GM23338 (cell line): ENCODE measurements at regions not wholly inside any gene's neighbourhood (a gene's known extent, or its start where the extent isn't known, plus 50 kb on each side); places are given as distances from the start of the nearest gene placed in this dataset.

Experiments used
- ATAC-seq: fragments of 200-7000 bp; cut with Tn5 transposase; 3 replicates; pipeline ENCODE4 v1.9.1; 2020
- DNase-seq: peaks from one replicate; pipeline ENCODE4 v3.0.0-alpha.2; 2015; ENCODE audit warnings: low spot score
- H2AFZ ChIP-seq: fragments of 200-600 bp; sonication (generic); 2 replicates; pipeline ENCODE4 v1.8.0; 2016; ENCODE audit warnings: antibody characterized with exemption, mild to moderate bottlenecking, moderate library complexity
- H3F3A ChIP-seq: fragments of 200-600 bp; sonication (generic); replicated peaks from 2 replicates; pipeline ENCODE4 v1.8.0; 2017; ENCODE audit warnings: antibody characterized with exemption, mixed run types, low read depth
- H3K27ac ChIP-seq: fragments of 200-600 bp; sonication (generic); 2 replicates; pipeline ENCODE4 v1.6.1; 2016; ENCODE audit warnings: low read depth
- H3K27me3 ChIP-seq: fragments of 200-600 bp; sonication (generic); 2 replicates; pipeline ENCODE4 v1.8.0; 2016; ENCODE audit warnings: mild to moderate bottlenecking, mixed run types, moderate library complexity; ENCODE audit not compliant: insufficient read depth
- H3K36me3 ChIP-seq: fragments of 200-600 bp; sonication (generic); 2 replicates; pipeline ENCODE4 v1.8.0; 2016; ENCODE audit warnings: mild to moderate bottlenecking; ENCODE audit not compliant: insufficient read depth
- H3K4me1 ChIP-seq: fragments of 200-600 bp; sonication (generic); 2 replicates; pipeline ENCODE4 v1.8.0; 2016; ENCODE audit warnings: mild to moderate bottlenecking, moderate library complexity; ENCODE audit not compliant: insufficient read depth
- H3K4me2 ChIP-seq: fragments of 200-600 bp; sonication (generic); 2 replicates; pipeline ENCODE4 v1.7.1; 2017; ENCODE audit warnings: mixed run types
- H3K4me3 ChIP-seq: fragments of 200-600 bp; sonication (generic); 2 replicates; pipeline ENCODE4 v1.6.1; 2016; ENCODE audit warnings: mixed run types
- H3K79me2 ChIP-seq: fragments of 200-600 bp; sonication (generic); replicated peaks from 2 replicates; pipeline ENCODE4 v1.8.0; 2017; ENCODE audit warnings: mild to moderate bottlenecking; ENCODE audit not compliant: insufficient read depth
- H3K9me2 ChIP-seq: fragments of 200-600 bp; sonication (generic); 2 replicates; pipeline ENCODE4 v1.8.0; 2017; ENCODE audit not compliant: insufficient read depth
- H4K20me1 ChIP-seq: fragments of 200-600 bp; sonication (generic); replicated peaks from 2 replicates; pipeline ENCODE4 v1.8.0; 2017; ENCODE audit warnings: mild to moderate bottlenecking; ENCODE audit not compliant: insufficient read depth
- H3K27ac Mint-ChIP-seq: 2 replicates; pipeline ENCODE4 v1.8.0; 2020; ENCODE audit warnings: inconsistent platforms, mild to moderate bottlenecking, moderate library complexity, mixed read lengths
- H3K27me3 Mint-ChIP-seq: 3 replicates; pipeline ENCODE4 v1.8.0; 2022; ENCODE audit warnings: low read depth, mild to moderate bottlenecking, moderate library complexity, mixed read lengths, inconsistent platforms; ENCODE audit not compliant: insufficient read depth, poor library complexity
- H3K36me3 Mint-ChIP-seq: 3 replicates; pipeline ENCODE4 v1.8.0; 2021; ENCODE audit warnings: low read depth, mild to moderate bottlenecking, inconsistent platforms, moderate library complexity, mixed read lengths
- H3K4me1 Mint-ChIP-seq: 3 replicates; pipeline ENCODE4 v1.8.0; 2020; ENCODE audit warnings: mild to moderate bottlenecking, inconsistent platforms, mixed read lengths
- H3K4me3 Mint-ChIP-seq: 3 replicates; pipeline ENCODE4 v1.8.0; 2021; ENCODE audit warnings: moderate library complexity, mild to moderate bottlenecking, inconsistent platforms, mixed read lengths
- H3K9me3 Mint-ChIP-seq: 3 replicates; pipeline ENCODE4 v1.8.0; 2020; ENCODE audit warnings: moderate library complexity, mild to moderate bottlenecking, inconsistent platforms, mixed read lengths
- CREB1 ChIP-seq: fragments of 250-450 bp; sonication (Bioruptor Pico); IDR thresholded peaks from 2 replicates; pipeline ENCODE4 v1.5.0; 2020; ENCODE audit warnings: low read depth, mild to moderate bottlenecking, moderate library complexity
- EZH2 ChIP-seq: fragments of 200-600 bp; sonication (generic); IDR thresholded peaks from one replicate; pipeline ENCODE4 v1.8.0; 2017; ENCODE audit warnings: antibody characterized with exemption, mild to moderate bottlenecking, low read depth; ENCODE audit not compliant: unreplicated experiment
- EZH2phosphoT487 ChIP-seq: fragments of 200-600 bp; sonication (generic); IDR thresholded peaks from one replicate; pipeline ENCODE4 v1.8.1; 2018; ENCODE audit warnings: antibody characterized with exemption; ENCODE audit not compliant: unreplicated experiment
- JUNB ChIP-seq: IDR thresholded peaks from one replicate; pipeline ENCODE4 v1.6.1; 2016; ENCODE audit warnings: antibody characterized with exemption; ENCODE audit not compliant: unreplicated experiment
- NANOG ChIP-seq: IDR thresholded peaks from 2 replicates; pipeline ENCODE4 v1.6.1; 2016; ENCODE audit warnings: antibody characterized with exemption, borderline replicate concordance
- POLR2AphosphoS5 ChIP-seq: IDR thresholded peaks from 2 replicates; pipeline ENCODE4 v1.6.1; 2016; ENCODE audit warnings: antibody characterized with exemption, low read depth
- STAT1 ChIP-seq: IDR thresholded peaks from one replicate; pipeline ENCODE4 v1.6.1; 2016; ENCODE audit warnings: antibody characterized with exemption; ENCODE audit not compliant: unreplicated experiment
- ZNF114 ChIP-seq: fragments of 250-450 bp; sonication (Bioruptor Pico); IDR thresholded peaks from 2 replicates; pipeline ENCODE4 v1.5.0; 2020; ENCODE audit warnings: mild to moderate bottlenecking, moderate library complexity
- ZNF331 ChIP-seq: fragments of 250-450 bp; sonication (Bioruptor Pico); IDR thresholded peaks from 2 replicates; pipeline ENCODE4 v1.5.0; 2020; ENCODE audit warnings: low read depth, mild to moderate bottlenecking, moderate library complexity
- TF ChIP-seq, protein P1 (sequence below), 2 experiments: fragments of 200-600 bp in 1 of 2; sonication (generic) in 1 of 2; conservative IDR thresholded peaks; 2 replicates each; pipeline versions ENCODE4 v1.5.1 to v1.6.1; 2016 to 2017; ENCODE audit warnings: antibody characterized with exemption in 2 of 2, low read depth in 2 of 2, mild to moderate bottlenecking in 2 of 2, moderate library complexity in 1 of 2
- TF ChIP-seq, protein P2 (sequence below): IDR thresholded peaks from 2 replicates; pipeline ENCODE4 v1.6.1; 2016; ENCODE audit warnings: antibody characterized with exemption
- TF ChIP-seq, protein P3 (sequence below): IDR thresholded peaks from one replicate; pipeline ENCODE4 v1.6.1; 2018; ENCODE audit warnings: antibody characterized with exemption; ENCODE audit not compliant: unreplicated experiment
- TF ChIP-seq, protein P4 (sequence below): fragments of 250-450 bp; sonication (Bioruptor Pico); IDR thresholded peaks from 2 replicates; pipeline ENCODE4 v1.5.0; 2020; ENCODE audit warnings: mild to moderate bottlenecking, moderate library complexity

DNA sequence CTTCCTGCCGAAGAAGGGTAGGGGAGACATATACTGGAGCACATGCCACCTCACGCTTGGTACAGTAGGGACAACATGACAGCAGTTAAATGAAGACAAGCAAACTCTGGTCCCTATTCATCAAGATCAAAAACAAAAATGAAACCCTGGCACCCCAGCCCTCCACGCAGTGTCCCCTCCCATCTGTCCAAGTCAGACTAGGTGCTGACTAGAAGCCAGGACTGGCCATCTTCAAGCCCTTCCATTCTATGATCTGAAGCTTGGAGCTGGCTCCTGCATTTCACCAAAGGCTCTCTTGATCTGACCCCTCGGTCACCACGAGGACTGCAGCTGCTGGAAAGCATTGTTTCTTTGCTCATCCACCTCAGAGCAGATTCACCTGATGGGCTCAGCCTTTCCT lies 158.9 kb upstream of the GGTLC1 start:
- no peaks in the 10 kb centered on the region for H3K79me2 ChIP-seq
- no peaks in the 10 kb centered on the region for H3K36me3 ChIP-seq
- no peak overlapping the region for H2AFZ ChIP-seq
- H3K4me3 Mint-ChIP-seq = no peak overlapping the region
- H3F3A ChIP-seq = no peaks in the 10 kb centered on the region
- H3K27ac Mint-ChIP-seq = no peak overlapping the region
- no peak for DNase-seq
- no peak for ATAC-seq
- no peaks in the 10 kb centered on the region for H3K36me3 Mint-ChIP-seq
- no peaks in the 10 kb centered on the region; the same call in 2 of the 3 replicates for H3K4me1 Mint-ChIP-seq
- H3K27me3 Mint-ChIP-seq = peaks cover 1% of the 10 kb centered on the region
- no peaks in the 10 kb centered on the region for H3K4me1 ChIP-seq
- no peak overlapping the region for H3K27ac ChIP-seq
- no peaks in the 10 kb centered on the region for H3K27me3 ChIP-seq
- peaks cover 6% of the 10 kb centered on the region; the same call in 2 of the 3 replicates for H3K9me3 Mint-ChIP-seq
- H4K20me1 ChIP-seq = no peaks in the 10 kb centered on the region
- H3K4me3 ChIP-seq = no peak overlapping the region
- TF ChIP-seq, protein P1, sequence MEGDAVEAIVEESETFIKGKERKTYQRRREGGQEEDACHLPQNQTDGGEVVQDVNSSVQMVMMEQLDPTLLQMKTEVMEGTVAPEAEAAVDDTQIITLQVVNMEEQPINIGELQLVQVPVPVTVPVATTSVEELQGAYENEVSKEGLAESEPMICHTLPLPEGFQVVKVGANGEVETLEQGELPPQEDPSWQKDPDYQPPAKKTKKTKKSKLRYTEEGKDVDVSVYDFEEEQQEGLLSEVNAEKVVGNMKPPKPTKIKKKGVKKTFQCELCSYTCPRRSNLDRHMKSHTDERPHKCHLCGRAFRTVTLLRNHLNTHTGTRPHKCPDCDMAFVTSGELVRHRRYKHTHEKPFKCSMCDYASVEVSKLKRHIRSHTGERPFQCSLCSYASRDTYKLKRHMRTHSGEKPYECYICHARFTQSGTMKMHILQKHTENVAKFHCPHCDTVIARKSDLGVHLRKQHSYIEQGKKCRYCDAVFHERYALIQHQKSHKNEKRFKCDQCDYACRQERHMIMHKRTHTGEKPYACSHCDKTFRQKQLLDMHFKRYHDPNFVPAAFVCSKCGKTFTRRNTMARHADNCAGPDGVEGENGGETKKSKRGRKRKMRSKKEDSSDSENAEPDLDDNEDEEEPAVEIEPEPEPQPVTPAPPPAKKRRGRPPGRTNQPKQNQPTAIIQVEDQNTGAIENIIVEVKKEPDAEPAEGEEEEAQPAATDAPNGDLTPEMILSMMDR (conservative IDR thresholded peaks at IDR 0.05; ENCODE audit: low read depth in 2 of 2) = no peak
- TF ChIP-seq ZNF331 (CRISPR knock-in tag) (no peak), EZH2phosphoT487 (no peak), JUNB (no peak), EZH2 (no peak), POLR2AphosphoS5 (no peak), STAT1 (no peak), CREB1 (CRISPR knock-in tag) (no peak), NANOG (no peak), ZNF114 (CRISPR knock-in tag) (no peak)
- TF ChIP-seq, protein P2, sequence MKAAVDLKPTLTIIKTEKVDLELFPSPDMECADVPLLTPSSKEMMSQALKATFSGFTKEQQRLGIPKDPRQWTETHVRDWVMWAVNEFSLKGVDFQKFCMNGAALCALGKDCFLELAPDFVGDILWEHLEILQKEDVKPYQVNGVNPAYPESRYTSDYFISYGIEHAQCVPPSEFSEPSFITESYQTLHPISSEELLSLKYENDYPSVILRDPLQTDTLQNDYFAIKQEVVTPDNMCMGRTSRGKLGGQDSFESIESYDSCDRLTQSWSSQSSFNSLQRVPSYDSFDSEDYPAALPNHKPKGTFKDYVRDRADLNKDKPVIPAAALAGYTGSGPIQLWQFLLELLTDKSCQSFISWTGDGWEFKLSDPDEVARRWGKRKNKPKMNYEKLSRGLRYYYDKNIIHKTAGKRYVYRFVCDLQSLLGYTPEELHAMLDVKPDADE = no peak
- TF ChIP-seq, protein P3, sequence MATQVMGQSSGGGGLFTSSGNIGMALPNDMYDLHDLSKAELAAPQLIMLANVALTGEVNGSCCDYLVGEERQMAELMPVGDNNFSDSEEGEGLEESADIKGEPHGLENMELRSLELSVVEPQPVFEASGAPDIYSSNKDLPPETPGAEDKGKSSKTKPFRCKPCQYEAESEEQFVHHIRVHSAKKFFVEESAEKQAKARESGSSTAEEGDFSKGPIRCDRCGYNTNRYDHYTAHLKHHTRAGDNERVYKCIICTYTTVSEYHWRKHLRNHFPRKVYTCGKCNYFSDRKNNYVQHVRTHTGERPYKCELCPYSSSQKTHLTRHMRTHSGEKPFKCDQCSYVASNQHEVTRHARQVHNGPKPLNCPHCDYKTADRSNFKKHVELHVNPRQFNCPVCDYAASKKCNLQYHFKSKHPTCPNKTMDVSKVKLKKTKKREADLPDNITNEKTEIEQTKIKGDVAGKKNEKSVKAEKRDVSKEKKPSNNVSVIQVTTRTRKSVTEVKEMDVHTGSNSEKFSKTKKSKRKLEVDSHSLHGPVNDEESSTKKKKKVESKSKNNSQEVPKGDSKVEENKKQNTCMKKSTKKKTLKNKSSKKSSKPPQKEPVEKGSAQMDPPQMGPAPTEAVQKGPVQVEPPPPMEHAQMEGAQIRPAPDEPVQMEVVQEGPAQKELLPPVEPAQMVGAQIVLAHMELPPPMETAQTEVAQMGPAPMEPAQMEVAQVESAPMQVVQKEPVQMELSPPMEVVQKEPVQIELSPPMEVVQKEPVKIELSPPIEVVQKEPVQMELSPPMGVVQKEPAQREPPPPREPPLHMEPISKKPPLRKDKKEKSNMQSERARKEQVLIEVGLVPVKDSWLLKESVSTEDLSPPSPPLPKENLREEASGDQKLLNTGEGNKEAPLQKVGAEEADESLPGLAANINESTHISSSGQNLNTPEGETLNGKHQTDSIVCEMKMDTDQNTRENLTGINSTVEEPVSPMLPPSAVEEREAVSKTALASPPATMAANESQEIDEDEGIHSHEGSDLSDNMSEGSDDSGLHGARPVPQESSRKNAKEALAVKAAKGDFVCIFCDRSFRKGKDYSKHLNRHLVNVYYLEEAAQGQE = no peak
- TF ChIP-seq, protein P4, sequence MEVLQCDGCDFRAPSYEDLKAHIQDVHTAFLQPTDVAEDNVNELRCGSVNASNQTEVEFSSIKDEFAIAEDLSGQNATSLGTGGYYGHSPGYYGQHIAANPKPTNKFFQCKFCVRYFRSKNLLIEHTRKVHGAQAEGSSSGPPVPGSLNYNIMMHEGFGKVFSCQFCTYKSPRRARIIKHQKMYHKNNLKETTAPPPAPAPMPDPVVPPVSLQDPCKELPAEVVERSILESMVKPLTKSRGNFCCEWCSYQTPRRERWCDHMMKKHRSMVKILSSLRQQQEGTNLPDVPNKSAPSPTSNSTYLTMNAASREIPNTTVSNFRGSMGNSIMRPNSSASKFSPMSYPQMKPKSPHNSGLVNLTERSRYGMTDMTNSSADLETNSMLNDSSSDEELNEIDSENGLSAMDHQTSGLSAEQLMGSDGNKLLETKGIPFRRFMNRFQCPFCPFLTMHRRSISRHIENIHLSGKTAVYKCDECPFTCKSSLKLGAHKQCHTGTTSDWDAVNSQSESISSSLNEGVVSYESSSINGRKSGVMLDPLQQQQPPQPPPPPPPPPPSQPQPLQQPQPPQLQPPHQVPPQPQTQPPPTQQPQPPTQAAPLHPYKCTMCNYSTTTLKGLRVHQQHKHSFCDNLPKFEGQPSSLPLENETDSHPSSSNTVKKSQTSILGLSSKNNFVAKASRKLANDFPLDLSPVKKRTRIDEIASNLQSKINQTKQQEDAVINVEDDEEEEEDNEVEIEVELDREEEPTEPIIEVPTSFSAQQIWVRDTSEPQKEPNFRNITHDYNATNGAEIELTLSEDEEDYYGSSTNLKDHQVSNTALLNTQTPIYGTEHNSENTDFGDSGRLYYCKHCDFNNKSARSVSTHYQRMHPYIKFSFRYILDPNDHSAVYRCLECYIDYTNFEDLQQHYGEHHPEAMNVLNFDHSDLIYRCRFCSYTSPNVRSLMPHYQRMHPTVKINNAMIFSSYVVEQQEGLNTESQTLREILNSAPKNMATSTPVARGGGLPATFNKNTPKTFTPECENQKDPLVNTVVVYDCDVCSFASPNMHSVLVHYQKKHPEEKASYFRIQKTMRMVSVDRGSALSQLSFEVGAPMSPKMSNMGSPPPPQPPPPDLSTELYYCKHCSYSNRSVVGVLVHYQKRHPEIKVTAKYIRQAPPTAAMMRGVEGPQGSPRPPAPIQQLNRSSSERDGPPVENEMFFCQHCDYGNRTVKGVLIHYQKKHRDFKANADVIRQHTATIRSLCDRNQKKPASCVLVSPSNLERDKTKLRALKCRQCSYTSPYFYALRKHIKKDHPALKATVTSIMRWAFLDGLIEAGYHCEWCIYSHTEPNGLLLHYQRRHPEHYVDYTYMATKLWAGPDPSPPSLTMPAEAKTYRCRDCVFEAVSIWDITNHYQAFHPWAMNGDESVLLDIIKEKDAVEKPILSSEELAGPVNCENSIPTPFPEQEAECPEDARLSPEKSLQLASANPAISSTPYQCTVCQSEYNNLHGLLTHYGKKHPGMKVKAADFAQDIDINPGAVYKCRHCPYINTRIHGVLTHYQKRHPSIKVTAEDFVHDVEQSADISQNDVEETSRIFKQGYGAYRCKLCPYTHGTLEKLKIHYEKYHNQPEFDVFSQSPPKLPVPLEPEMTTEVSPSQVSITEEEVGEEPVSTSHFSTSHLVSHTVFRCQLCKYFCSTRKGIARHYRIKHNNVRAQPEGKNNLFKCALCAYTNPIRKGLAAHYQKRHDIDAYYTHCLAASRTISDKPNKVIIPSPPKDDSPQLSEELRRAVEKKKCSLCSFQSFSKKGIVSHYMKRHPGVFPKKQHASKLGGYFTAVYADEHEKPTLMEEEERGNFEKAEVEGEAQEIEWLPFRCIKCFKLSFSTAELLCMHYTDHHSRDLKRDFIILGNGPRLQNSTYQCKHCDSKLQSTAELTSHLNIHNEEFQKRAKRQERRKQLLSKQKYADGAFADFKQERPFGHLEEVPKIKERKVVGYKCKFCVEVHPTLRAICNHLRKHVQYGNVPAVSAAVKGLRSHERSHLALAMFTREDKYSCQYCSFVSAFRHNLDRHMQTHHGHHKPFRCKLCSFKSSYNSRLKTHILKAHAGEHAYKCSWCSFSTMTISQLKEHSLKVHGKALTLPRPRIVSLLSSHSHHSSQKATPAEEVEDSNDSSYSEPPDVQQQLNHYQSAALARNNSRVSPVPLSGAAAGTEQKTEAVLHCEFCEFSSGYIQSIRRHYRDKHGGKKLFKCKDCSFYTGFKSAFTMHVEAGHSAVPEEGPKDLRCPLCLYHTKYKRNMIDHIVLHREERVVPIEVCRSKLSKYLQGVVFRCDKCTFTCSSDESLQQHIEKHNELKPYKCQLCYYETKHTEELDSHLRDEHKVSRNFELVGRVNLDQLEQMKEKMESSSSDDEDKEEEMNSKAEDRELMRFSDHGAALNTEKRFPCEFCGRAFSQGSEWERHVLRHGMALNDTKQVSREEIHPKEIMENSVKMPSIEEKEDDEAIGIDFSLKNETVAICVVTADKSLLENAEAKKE (CRISPR knock-in tag) = no peak
- peaks cover 5% of the 10 kb centered on the region; the same call in 1 of the 2 replicates for H3K9me2 ChIP-seq
- H3K4me2 ChIP-seq = no peak overlapping the region
